ENCODE measurements at regions not wholly inside any gene's neighbourhood (a gene's known extent, or its start where the extent isn't known, plus 50 kb on each side); places are given as distances from the start of the nearest gene placed in this dataset.

GRCh38 chr13:51017516-51017915, 93.6 kb downstream of the C13orf42 start:
- H3K9me3 ChIP-seq, result no peaks in the 10 kb centered on the region
- H3K27me3 ChIP-seq (replicated peaks in 1 of 2; ENCODE audit: control insufficient read depth in 2 of 2, extremely low read depth in 1 of 2, insufficient read depth in 2 of 2, low read length in 1 of 2), result peaks cover 0 to 4% of the 10 kb centered on the region in 2 experiments
- no peak overlapping the region for H3K27ac ChIP-seq (ENCODE audit: low read length)
- Mint-ChIP-seq H3K9me3 (peaks cover 4 to 12% (median 4%) of the 10 kb centered on the region in 3 donors), H3K27ac (no peak overlapping the region), H3K36me3 (no peaks in the 10 kb centered on the region), H3K4me1 (no peaks in the 10 kb centered on the region), H3K27me3 (peaks cover 7 to 20% of the 10 kb centered on the region in 2 donors), H3K4me3 (no peak overlapping the region)
- no peak for ATAC-seq (replicated peaks in 1 of 4)
- H3K4me3 ChIP-seq (ENCODE audit: control insufficient read depth in 1 of 2, extremely low read depth in 1 of 2, low read length in 1 of 2), result no peak overlapping the region
- no peaks in the 10 kb centered on the region for H3K36me3 ChIP-seq (ENCODE audit: control insufficient read depth in 2 of 2, extremely low read depth in 1 of 2, insufficient read depth in 1 of 2, low read length in 1 of 2)
- no peaks in the 10 kb centered on the region for H3K4me1 ChIP-seq (ENCODE audit: control insufficient read depth in 1 of 2, extremely low read depth in 1 of 2, insufficient read depth in 2 of 2, low read length in 2 of 2)
- DNase-seq, result no peak
- ChIA-PET POLR2A (no interaction called here), CTCF (no interaction called here)
- WGBS (ENCODE audit: insufficient coverage), result 78% methylated on average over 1 of the region's 1 CpG

GRCh38 chr13:51015973-51016372, 95.1 kb downstream of the C13orf42 start:
- Histone ChIP-seq H3K4me3 (ENCODE audit: control insufficient read depth in 1 of 2, extremely low read depth in 1 of 2, low read length in 1 of 2) (no peak overlapping the region), H3K36me3 (ENCODE audit: control insufficient read depth in 2 of 2, extremely low read depth in 1 of 2, insufficient read depth in 1 of 2, low read length in 1 of 2) (no peaks in the 10 kb centered on the region), H3K27me3 (replicated peaks in 1 of 2; ENCODE audit: control insufficient read depth in 2 of 2, extremely low read depth in 1 of 2, insufficient read depth in 2 of 2, low read length in 1 of 2) (peaks cover 0 to 4% of the 10 kb centered on the region in 2 experiments), H3K27ac (ENCODE audit: low read length) (no peak overlapping the region), H3K4me1 (ENCODE audit: control insufficient read depth in 1 of 2, extremely low read depth in 1 of 2, insufficient read depth in 2 of 2, low read length in 2 of 2) (no peaks in the 10 kb centered on the region), H3K9me3 (no peaks in the 10 kb centered on the region)
- ChIA-PET CTCF (no interaction called here), POLR2A (interaction anchor here in 1 of 2 donors (0.5 kb wide), 1 partner anchor 993 kb away, joined by 9 read pairs; no protein-coding TSS in a partner anchor)
- ATAC-seq (replicated peaks in 1 of 4) (no peak), DNase-seq (no peak)
- no peaks in the 10 kb centered on the region for H3K4me1 Mint-ChIP-seq
- H3K27me3 Mint-ChIP-seq, result peaks cover 0 to 12% of the 10 kb centered on the region in 2 donors
- no peak overlapping the region for H3K4me3 Mint-ChIP-seq
- no CpG with 5 or more reads among the region's 1 CpG for WGBS (ENCODE audit: insufficient coverage)
- H3K27ac Mint-ChIP-seq, result no peak overlapping the region
- H3K9me3 Mint-ChIP-seq, result peaks cover 4 to 12% (median 4%) of the 10 kb centered on the region in 3 donors
- no peaks in the 10 kb centered on the region for H3K36me3 Mint-ChIP-seq

DNA sequence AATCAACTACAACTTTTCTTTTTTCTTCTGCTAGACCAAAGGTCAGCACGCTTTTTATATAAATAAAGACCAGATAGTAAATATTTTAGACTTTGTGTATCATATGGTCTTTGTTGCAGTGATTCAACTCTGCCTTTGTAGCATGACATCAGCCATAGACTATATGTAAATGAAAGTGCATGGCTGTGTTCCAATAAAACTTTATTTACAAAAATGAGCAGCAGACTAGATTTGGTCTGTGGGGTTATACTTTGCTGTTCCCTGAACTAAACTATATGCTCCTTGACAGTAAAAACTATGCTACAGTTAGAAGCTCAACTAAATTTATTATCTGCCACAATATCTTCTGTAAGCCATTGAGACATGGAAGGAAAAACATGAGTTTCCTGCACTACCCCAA, 100.0 kb downstream of the RNASEH2B start:
- Mint-ChIP-seq H3K4me3 (no peak overlapping the region), H3K27me3 (peaks cover 0 to 2% of the 10 kb centered on the region in 2 donors), H3K27ac (no peak overlapping the region), H3K9me3 (peaks cover 4 to 12% (median 4%) of the 10 kb centered on the region in 3 donors), H3K4me1 (no peaks in the 10 kb centered on the region), H3K36me3 (no peaks in the 10 kb centered on the region)
- WGBS (ENCODE audit: insufficient coverage), result no CpG with 5 or more reads among the region's 1 CpG
- DNase-seq, result no peak
- ATAC-seq (replicated peaks in 1 of 4), result no peak
- Histone ChIP-seq H3K36me3 (ENCODE audit: control insufficient read depth in 2 of 2, extremely low read depth in 1 of 2, insufficient read depth in 1 of 2, low read length in 1 of 2) (no peaks in the 10 kb centered on the region), H3K27ac (ENCODE audit: low read length) (no peak overlapping the region), H3K9me3 (no peaks in the 10 kb centered on the region), H3K27me3 (replicated peaks in 1 of 2; ENCODE audit: control insufficient read depth in 2 of 2, extremely low read depth in 1 of 2, insufficient read depth in 2 of 2, low read length in 1 of 2) (peaks cover 0 to 10% of the 10 kb centered on the region in 2 experiments), H3K4me1 (ENCODE audit: control insufficient read depth in 1 of 2, extremely low read depth in 1 of 2, insufficient read depth in 2 of 2, low read length in 2 of 2) (no peaks in the 10 kb centered on the region), H3K4me3 (ENCODE audit: control insufficient read depth in 1 of 2, extremely low read depth in 1 of 2, low read length in 1 of 2) (no peak overlapping the region)
- POLR2A ChIA-PET, result no interaction called here
- CTCF ChIA-PET, result no interaction called here

DNA sequence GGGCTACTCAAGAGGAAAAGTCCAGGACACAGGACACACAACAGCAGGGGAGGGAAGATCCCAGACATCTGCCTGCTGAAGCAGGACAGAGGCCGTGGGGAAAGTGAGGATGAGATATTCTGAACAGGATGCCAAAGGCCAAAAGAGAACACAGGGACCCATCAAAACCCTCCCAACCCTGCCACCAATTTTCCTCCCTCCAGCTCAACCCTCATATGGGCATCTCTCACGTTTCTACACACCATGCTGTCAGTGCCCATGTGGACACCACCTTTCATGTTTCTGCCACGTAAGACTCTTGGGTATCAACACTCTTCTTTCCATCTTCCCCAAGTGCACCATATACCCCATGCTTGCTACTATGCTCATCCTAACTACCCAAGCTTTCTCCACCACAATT, 97.6 kb downstream of the RNASEH2B start:
- Histone ChIP-seq H3K36me3 (ENCODE audit: control insufficient read depth in 2 of 2, extremely low read depth in 1 of 2, insufficient read depth in 1 of 2, low read length in 1 of 2) (no peaks in the 10 kb centered on the region), H3K27me3 (replicated peaks in 1 of 2; ENCODE audit: control insufficient read depth in 2 of 2, extremely low read depth in 1 of 2, insufficient read depth in 2 of 2, low read length in 1 of 2) (peaks cover 0 to 22% of the 10 kb centered on the region in 2 experiments), H3K9me3 (no peaks in the 10 kb centered on the region), H3K4me3 (ENCODE audit: control insufficient read depth in 1 of 2, extremely low read depth in 1 of 2, low read length in 1 of 2) (no peak overlapping the region), H3K4me1 (ENCODE audit: control insufficient read depth in 1 of 2, extremely low read depth in 1 of 2, insufficient read depth in 2 of 2, low read length in 2 of 2) (no peaks in the 10 kb centered on the region), H3K27ac (ENCODE audit: low read length) (no peak overlapping the region)
- WGBS (ENCODE audit: insufficient coverage), result 47% methylated on average over 2 of the region's 3 CpGs
- CTCF ChIA-PET, result no interaction called here
- ATAC-seq (replicated peaks in 1 of 4) (no peak), DNase-seq (no peak)
- Mint-ChIP-seq H3K9me3 (no peaks in the 10 kb centered on the region), H3K36me3 (no peaks in the 10 kb centered on the region), H3K27ac (no peak overlapping the region), H3K4me1 (no peaks in the 10 kb centered on the region), H3K27me3 (peaks cover 13 to 17% of the 10 kb centered on the region in 2 donors), H3K4me3 (no peak overlapping the region)
- POLR2A ChIA-PET, result no interaction called here

DNA sequence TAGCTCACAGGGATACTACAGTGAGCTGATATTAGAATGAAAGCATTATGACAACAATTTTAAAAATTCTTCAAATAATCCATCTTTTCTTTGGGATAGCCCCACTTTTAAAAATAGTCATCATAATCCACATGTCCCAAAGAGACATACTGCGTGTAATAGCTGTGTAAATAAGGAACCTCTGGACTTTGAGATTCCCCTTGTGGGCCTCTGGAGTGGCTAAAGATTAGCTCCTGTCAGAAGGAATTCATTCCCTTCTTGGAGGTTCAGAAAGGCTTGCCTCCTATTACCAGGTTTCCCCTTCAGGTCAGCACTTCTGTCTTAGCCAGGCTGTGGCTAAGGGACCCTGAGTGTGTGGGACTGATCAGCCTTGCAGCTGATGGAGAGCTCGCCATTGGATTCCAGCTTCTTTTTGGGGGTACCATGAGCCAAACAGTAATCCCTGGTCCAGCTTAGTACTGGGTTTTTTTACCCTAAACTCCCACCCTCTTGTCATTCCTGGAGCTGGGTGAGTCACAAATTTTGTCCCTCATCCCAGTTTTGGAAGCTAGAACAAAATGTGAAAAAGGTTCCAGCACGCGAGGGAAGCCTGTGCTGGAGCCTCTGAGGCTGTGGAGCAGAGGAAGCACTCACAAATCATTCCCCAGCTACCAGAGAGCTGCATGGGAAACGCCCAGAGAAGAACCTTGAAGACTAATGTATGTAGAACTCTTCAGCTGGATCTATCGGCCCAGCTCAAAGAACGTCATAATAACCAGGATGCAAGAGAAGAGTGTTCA, 96.7 kb downstream of the RNASEH2B start:
- Mint-ChIP-seq H3K4me3 (no peak overlapping the region), H3K4me1 (no peaks in the 10 kb centered on the region), H3K27ac (no peak overlapping the region), H3K36me3 (no peaks in the 10 kb centered on the region), H3K27me3 (peaks cover 16 to 17% of the 10 kb centered on the region in 2 donors), H3K9me3 (no peaks in the 10 kb centered on the region)
- Histone ChIP-seq H3K4me1 (ENCODE audit: control insufficient read depth in 1 of 2, extremely low read depth in 1 of 2, insufficient read depth in 2 of 2, low read length in 2 of 2) (no peaks in the 10 kb centered on the region), H3K4me3 (ENCODE audit: control insufficient read depth in 1 of 2, extremely low read depth in 1 of 2, low read length in 1 of 2) (no peak overlapping the region), H3K27ac (ENCODE audit: low read length) (no peak overlapping the region), H3K9me3 (no peaks in the 10 kb centered on the region), H3K27me3 (replicated peaks in 1 of 2; ENCODE audit: control insufficient read depth in 2 of 2, extremely low read depth in 1 of 2, insufficient read depth in 2 of 2, low read length in 1 of 2) (peaks cover 0 to 22% of the 10 kb centered on the region in 2 experiments), H3K36me3 (ENCODE audit: control insufficient read depth in 2 of 2, extremely low read depth in 1 of 2, insufficient read depth in 1 of 2, low read length in 1 of 2) (no peaks in the 10 kb centered on the region)
- WGBS (ENCODE audit: insufficient coverage), result 93% methylated on average over 3 of the region's 7 CpGs
- ChIA-PET CTCF (no interaction called here), POLR2A (no interaction called here)
- ATAC-seq (replicated peaks in 1 of 4) (no peak), DNase-seq (no peak)
